Cardiac muscle cell (in vitro differentiated cells and primary cell): ENCODE measurements at regions not wholly inside any gene's neighbourhood (a gene's known extent, or its start where the extent isn't known, plus 50 kb on each side); places are given as distances from the start of the nearest gene placed in this dataset.

Experiments used
- DNase-seq, 2 donors: peaks; one replicate each; pipeline versions ENCODE4 v3.0.0 to v3.0.0-alpha.2; 2010 to 2017; ENCODE audit warnings: low read depth in 1 of 2, low spot score in 1 of 2
- H3K27ac ChIP-seq: fragments of 200-600 bp; sonication (generic); 2 replicates; pipeline ENCODE4 v1.5.1; 2016
- H3K27me3 ChIP-seq: fragments of 200-600 bp; sonication (generic); 2 replicates; pipeline ENCODE4 v1.6.0; 2016; ENCODE audit warnings: control low read depth
- H3K36me3 ChIP-seq: fragments of 200-600 bp; sonication (generic); 2 replicates; pipeline ENCODE4 v1.5.1; 2016; ENCODE audit warnings: control low read depth
- H3K4me1 ChIP-seq: fragments of 200-600 bp; sonication (generic); 2 replicates; pipeline ENCODE4 v1.8.1; 2017; ENCODE audit warnings: low read depth, mild to moderate bottlenecking, mixed run types
- H3K4me3 ChIP-seq: fragments of 200-600 bp; sonication (generic); 2 replicates; pipeline ENCODE4 v1.5.1; 2016; ENCODE audit warnings: mild to moderate bottlenecking
- H3K9me3 ChIP-seq: fragments of 200-600 bp; sonication (generic); 2 replicates; pipeline ENCODE4 v1.5.1; 2017; ENCODE audit warnings: low read depth, mild to moderate bottlenecking, control low read depth
- CTCF ChIP-seq: IDR thresholded peaks from 2 replicates; pipeline ENCODE4 v1.5.1; 2012; ENCODE audit warnings: low read depth, mild to moderate bottlenecking, low read length

GRCh38 chr4:111999801-112000200 lies 145.5 kb upstream of the FAM241A start:
- peaks cover 21% of the 10 kb centered on the region for H3K4me1 ChIP-seq
- no peak overlapping the region for H3K27ac ChIP-seq
- no peak overlapping the region for H3K4me3 ChIP-seq
- H3K9me3 ChIP-seq, result no peaks in the 10 kb centered on the region
- H3K27me3 ChIP-seq, result no peaks in the 10 kb centered on the region
- H3K36me3 ChIP-seq, result no peaks in the 10 kb centered on the region
- DNase-seq, result no peak
- TF ChIP-seq CTCF, result no peak

DNA sequence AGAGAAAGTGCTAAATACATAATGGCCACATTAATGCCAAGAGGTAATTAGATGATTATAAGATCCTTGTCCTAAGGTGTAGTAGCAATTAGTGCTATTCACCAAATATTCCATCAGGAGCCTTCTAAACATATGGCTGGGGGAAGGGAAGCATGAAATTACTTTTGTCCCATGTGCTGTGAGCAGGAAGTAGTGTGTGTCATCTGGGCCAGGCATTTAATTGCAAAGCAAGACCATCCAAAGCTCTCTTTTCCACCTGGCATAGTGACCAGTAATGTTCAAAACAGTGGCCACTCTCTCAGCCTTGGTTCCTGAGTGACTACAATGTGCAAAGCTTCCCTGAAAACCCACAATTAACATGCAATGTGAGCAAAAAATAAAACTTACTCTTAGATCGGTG lies 144.2 kb upstream of the FAM241A start:
- no peak overlapping the region for H3K4me3 ChIP-seq
- no peak for DNase-seq
- no peaks in the 10 kb centered on the region for H3K9me3 ChIP-seq
- no peaks in the 10 kb centered on the region for H3K36me3 ChIP-seq
- H3K27ac ChIP-seq, result no peak overlapping the region
- H3K27me3 ChIP-seq, result no peaks in the 10 kb centered on the region
- peaks cover 34% of the 10 kb centered on the region for H3K4me1 ChIP-seq
- TF ChIP-seq CTCF, result no peak

DNA sequence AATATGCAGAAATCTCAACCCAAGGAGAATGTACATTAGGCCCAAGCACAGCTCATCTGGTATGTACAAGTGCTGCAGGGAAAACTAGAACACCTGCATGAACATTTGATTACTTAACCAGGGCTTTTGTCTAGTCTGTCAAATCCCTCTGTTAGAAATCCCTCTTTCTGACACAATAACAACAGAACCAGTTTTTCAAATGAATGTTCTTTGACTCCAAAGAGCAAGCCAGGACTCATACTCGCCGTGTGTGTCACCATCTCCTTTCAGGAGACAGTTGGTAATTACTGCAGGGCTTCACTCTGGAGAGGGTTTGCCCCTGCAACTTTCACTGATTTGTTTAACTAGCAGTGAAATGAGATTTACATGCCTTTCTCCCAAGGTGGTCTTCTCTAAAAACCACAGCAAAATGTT lies 143.0 kb upstream of the FAM241A start:
- Histone ChIP-seq H3K36me3 (no peaks in the 10 kb centered on the region), H3K4me1 (peaks cover 36% of the 10 kb centered on the region), H3K9me3 (no peaks in the 10 kb centered on the region), H3K4me3 (no peak overlapping the region), H3K27me3 (no peaks in the 10 kb centered on the region), H3K27ac (peak overlapping the region; percentile 32)
- no peak for DNase-seq
- TF ChIP-seq CTCF, result no peak

DNA sequence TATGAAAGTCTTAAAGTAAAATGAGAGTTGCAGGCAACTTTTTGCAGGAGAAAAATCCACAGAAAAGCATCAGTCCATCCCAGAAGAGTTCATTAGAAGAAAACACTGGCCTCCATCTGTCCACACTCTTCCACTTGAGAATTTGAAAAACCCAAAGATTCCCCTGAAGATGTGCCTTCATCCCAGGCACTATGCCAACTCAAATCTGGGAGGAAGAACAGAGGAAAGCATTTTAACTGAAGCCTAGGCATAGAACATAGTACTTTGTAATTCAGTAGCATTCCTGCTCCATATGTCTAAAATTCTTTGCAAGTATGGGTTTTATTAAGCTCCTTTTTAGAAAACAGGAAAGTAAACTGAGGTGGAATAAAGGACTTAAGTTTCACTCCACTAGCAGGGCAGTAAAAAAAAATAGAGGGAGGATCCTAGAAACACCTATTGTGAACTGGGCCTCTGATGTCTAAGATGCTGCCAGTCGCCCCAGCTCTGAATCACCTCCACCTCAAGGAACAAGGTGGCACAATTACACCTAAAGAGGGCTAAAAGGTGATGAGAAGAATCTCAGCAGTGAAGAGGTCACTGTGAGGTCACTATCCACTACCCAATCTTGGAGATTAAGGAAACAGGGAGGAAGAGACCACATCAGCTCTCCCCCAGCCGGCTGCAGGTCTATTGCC lies 141.9 kb upstream of the FAM241A start:
- DNase-seq, result no peak
- peak overlapping the region; percentile 34 for H3K27ac ChIP-seq
- H3K36me3 ChIP-seq, result no peaks in the 10 kb centered on the region
- H3K9me3 ChIP-seq, result no peaks in the 10 kb centered on the region
- H3K4me3 ChIP-seq, result no peak overlapping the region
- TF ChIP-seq CTCF, result no peak
- no peaks in the 10 kb centered on the region for H3K27me3 ChIP-seq
- H3K4me1 ChIP-seq, result peaks cover 36% of the 10 kb centered on the region

GRCh38 chr4:112005027-112005426 lies 140.2 kb upstream of the FAM241A start:
- H3K9me3 ChIP-seq, result no peaks in the 10 kb centered on the region
- no peak overlapping the region for H3K4me3 ChIP-seq
- no peak for TF ChIP-seq CTCF
- peaks cover 36% of the 10 kb centered on the region for H3K4me1 ChIP-seq
- no peaks in the 10 kb centered on the region for H3K27me3 ChIP-seq
- DNase-seq, result no peak
- no peaks in the 10 kb centered on the region for H3K36me3 ChIP-seq
- peak overlapping the region; percentile 46 for H3K27ac ChIP-seq
